Putamen (tissue), 1 donor: ENCODE measurements at regions not wholly inside any gene's neighbourhood (a gene's known extent, or its start where the extent isn't known, plus 50 kb on each side); places are given as distances from the start of the nearest gene placed in this dataset.
"Not testable (repeated sequence)": the region's sequence is repeated elsewhere in the genome, so short reads cannot be mapped to it uniquely, and the experiment has no call there.

ENCODE experiments used
- DNase-seq: peaks from one replicate; pipeline ENCODE4 v3.0.0-alpha.2; 2016; ENCODE audit warnings: low spot score

- DNase-seq, result no peak
Observed at GRCh38 chr1:193438771-193439170, 252.4 kb upstream of the B3GALT2 start.

DNA sequence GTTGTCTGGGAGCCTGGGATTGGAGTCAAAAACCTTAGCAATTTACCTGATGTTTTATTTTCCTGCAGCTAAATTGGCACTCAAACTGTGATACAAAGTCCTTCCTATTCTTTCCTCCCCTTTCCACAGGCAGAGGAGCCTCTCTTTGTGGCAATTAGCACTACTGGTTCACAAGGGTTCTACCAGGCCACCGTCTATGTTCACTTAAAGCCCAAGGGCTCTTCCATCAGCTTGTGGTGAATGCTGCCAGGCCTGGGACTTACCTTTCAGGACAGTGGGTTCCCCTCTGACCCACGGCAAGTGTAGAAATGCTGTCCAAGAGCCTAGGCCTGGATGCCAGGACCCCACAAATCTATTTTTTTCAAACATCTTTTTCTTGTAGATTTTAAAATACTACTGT is 251.9 kb upstream of the B3GALT2 start:
- no peak for DNase-seq

DNA sequence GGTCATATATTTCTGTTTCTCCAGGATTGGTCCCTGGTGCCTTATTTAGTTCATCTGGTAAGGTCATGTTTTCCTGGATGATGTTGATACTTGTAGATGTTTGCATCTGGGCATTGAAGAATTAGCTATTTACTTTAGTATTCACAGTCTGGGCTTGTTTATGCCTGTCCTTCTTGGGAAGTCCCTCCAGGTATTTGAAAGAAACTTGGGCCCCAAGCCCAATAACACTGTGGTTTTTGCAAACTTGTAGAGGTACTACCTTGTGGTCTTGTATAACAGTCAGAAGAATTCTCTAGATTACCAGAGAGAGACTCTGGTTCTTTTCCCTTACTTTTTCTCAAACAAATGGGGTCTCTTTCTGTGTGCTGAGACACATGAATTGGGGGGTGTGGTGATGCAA is 251.4 kb upstream of the B3GALT2 start:
- no peak for DNase-seq

DNA sequence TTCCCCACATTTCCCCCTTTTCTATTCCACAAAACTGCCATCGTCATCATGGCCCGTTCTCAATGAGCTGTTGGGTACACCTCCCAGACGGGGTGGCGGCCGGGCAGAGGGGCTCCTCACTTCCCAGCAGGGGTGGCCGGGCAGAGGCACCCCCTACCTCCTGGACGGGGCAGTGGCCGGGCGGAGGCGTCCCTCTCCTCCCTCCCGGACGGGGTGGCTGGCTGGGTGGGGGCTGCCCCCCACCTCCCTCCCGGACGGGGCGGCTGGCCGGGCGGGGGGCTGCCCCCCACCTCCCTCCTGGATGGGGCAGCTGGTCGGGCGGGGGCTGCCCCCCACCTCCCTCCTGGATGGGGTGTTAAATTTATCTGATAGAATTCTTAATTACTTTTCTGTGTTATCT is 250.9 kb upstream of the B3GALT2 start:
- DNase-seq, result not testable (repeated sequence)

DNA sequence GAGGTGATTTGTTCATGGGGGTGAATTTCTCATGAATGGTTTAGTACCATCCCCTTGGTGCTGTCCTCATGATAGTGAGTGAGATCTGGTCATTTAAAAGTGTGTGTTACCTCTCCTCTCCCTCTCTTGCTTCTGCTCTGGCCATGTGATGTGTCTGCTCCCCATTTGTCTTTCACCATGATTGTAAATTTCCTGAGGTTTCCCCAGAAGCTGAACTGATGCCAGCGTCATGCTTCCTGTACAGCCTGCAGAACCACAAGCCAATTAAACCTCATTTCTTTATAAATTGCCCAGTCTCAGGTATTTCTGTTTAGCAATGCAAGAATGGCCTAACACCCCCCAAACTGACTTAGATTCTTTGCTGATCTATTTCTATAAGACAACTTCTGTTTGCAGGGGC is 249.4 kb upstream of the B3GALT2 start:
- DNase-seq, result no peak

DNA sequence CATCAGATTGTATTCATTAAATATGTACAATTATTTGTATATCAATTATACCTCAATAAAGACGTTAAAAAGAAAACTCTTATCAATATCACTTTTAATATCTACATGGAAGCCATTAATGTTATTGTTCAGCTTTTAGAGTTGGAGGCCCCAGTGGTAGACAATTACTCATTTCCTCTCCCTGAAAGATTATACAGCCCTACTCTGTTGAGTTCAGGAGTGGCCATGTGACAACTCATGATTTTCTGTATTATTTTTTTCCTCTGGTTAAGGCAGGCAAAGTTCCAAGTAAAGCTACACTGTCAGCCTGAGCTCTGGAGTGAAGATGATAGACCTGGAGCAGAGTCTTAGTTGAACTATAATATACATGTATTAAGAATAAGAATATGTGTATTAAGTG is 247.9 kb upstream of the B3GALT2 start:
- no peak for DNase-seq

- DNase-seq, result no peak
Observed at GRCh38 chr1:193433599-193433998, 247.2 kb upstream of the B3GALT2 start.

DNA sequence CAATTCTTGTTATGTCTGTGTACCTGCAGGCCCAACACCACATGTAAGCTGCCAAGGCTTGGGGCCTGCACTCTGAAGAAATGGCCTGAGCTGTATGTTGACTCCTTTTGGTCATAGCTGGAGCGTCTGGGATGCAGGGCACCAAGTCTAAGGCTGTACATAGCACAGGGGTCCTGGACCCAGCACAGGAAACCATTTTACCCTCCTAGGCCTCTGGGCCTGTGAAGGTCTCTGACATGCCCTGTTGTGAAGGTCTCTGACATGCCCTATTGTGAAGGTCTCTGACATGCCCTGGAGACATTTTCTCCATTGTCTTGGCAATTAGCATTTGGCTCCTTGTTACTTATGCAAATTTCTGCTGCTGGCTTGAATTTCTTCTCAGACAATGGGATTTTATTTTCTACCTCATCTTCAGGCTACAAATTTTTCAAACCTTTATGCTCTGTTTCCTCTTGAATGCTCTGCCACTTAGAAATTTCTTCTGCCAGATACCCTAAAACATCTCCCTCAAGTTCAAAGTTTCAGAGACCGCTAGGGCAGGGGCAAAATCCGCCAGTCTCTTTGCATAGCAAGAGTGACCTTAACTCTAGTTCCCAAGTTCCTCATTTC is 246.7 kb upstream of the B3GALT2 start:
- no peak for DNase-seq

DNA sequence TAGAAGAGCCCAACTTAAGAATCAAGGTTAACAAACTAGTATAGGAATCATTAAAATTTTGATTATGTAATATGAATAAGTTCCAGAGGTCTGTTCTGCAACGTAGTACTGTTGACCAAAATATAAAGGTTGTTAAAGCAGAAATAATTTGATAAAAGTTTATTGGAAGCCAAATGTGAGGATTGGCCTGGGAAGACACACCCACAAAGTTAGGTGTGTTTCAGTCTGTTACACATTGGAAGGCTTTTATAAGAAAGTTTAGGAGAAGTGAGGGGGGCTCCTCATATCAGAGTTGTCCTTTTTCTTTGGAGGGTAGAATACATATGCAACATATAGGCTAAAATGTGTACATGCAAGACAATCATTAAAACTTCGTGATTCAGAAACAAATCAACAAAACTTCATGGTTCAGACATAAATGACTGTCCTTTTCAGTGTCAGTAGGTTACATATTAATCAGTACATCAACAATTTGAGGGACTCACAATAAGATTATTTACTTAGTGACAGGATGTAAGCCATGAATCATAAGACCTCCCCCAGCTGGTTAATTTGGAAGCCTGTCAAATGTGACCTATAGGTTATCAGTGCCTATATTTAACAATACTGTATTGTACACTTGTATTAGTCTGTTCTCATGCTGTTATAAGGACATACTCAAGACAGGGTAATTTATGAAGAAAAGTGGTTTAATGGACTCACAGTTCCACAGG is 245.0 kb upstream of the B3GALT2 start:
- DNase-seq, result no peak

DNA sequence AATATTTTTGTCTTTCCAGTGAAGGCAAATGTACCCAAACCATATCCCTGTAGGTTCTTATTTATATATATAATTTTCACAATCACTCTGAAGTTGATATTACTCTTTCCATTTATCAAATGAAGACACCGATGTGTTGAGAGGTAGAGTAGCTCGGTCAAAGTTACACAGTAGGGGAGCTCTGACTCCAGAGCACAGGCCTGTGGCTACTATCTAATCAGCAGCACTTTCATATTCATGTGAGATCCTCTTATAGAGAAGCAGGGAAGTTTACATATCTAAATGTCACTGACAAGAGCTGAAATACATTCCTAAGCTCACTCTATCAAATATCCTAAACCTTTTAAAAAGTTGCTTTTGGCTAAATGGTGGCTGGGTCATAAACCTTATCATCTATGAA is 241.1 kb upstream of the B3GALT2 start:
- DNase-seq, result no peak

GRCh38 chr1:193426061-193426460 is 239.6 kb upstream of the B3GALT2 start:
- DNase-seq, result no peak

DNA sequence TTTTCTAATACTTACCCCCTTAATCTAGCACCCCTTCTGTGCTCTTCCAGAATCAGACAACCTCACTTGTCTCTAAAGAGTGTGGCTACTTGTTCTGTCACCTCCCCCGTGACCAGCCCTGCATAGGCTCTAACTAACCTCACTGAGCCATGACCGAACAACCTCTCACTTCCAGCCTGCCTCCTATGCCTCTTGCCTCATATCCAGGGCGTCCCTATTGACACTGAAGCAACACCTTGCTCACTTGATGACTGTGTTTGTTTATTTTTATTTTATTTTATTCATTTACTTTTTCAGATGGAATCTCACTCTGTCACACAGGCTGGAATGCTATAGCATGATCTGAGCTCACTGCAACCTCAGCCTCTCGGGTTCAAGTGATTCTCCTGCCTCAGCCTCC is 235.1 kb upstream of the B3GALT2 start:
- no peak for DNase-seq

GRCh38 chr1:193419295-193419694 is 232.9 kb upstream of the B3GALT2 start:
- DNase-seq, result no peak

GRCh38 chr1:193418745-193419058 is 232.3 kb upstream of the B3GALT2 start:
- DNase-seq, result no peak

- no peak for DNase-seq
Observed at GRCh38 chr1:193417945-193418744, 231.7 kb upstream of the B3GALT2 start.

GRCh38 chr1:193417403-193417802 is 231.0 kb upstream of the B3GALT2 start:
- DNase-seq, result no peak

DNA sequence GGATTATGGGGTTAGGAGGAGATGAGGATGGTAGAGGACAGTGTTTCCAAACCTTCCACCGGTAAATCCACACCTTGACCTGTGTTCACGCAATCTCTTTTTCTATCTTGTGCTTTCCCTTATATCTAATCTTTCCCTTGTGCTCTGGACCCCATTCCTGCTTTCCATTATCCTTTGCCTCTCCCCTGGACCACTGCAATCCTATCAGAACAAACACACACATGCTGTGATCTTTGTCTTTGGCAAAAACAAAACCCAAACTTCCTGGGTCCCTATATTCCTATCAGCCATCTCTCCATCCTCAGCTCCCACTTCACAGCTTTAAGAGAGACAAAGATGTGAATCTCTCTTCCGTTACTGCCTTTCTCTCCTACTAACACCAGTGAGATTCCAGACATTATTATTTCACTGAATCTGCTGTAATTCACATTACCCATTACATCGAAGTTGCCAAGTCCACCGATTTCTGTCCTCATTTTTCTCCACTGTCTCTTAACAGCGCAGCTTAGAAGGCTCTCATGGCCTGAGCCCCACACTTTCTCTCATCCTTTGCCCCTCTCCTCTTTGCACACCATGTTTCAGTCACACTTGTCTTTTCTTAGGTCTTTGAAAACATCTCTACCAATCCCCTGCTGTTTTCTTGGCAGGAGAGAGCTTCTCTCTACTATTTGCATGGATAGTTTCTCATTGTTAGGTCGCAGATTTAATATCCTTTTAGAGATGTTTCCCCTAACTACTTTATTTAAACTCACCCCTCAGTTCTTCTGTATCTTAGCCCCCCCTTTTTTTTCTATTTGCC is 230.0 kb upstream of the B3GALT2 start:
- no peak for DNase-seq

GRCh38 chr1:193415256-193415655 is 228.8 kb upstream of the B3GALT2 start:
- no peak for DNase-seq

DNA sequence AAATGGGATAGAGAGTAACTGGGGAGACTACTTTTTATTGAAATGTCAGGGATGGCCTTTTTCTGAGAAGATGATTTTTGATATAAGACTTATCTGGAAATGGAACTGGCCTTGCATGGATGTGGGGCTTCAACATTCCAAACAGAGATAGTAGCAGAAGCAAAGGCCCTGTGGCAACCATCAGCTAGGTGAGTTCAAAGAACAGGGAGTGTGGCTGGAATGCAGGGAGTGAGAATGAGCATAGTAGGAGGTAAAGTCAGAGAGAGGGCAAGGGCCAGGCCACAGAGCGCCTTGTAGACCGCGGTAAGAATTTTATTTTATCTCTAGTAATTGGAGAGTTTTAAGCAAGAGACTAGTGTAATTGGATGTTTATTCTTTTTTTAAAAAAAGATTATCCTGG is 227.0 kb upstream of the B3GALT2 start:
- DNase-seq, result no peak

DNA sequence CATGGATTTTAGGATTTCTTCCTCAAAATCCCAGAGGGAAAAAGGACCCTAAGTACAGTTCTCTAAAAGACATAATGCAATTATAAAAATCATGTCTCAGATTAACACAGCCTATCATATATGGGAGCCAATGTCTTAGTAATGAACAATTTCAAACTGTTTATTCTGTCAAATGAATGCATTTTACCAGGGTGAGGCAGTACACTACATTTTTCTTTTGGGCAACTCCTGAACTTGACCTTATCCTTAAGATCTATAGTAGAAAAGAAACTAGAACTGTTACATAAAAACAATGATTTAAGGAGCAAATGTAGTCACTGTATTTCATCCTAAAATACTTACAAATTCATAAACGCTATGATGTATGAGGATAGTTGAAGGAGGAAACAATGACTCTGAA is 226.3 kb upstream of the B3GALT2 start:
- DNase-seq, result no peak

- no peak for DNase-seq
Observed at GRCh38 chr1:193411714-193412113, 225.3 kb upstream of the B3GALT2 start.

- DNase-seq, result no peak
Observed at GRCh38 chr1:193411215-193411614, 224.8 kb upstream of the B3GALT2 start.
